ENCODE measurements at regions not wholly inside any gene's neighbourhood (a gene's known extent, or its start where the extent isn't known, plus 50 kb on each side); places are given as distances from the start of the nearest gene placed in this dataset.

GRCh38 chr6:65876668-65877067 is 169.6 kb upstream of the EYS start:
- no peak for FAIRE-seq

DNA sequence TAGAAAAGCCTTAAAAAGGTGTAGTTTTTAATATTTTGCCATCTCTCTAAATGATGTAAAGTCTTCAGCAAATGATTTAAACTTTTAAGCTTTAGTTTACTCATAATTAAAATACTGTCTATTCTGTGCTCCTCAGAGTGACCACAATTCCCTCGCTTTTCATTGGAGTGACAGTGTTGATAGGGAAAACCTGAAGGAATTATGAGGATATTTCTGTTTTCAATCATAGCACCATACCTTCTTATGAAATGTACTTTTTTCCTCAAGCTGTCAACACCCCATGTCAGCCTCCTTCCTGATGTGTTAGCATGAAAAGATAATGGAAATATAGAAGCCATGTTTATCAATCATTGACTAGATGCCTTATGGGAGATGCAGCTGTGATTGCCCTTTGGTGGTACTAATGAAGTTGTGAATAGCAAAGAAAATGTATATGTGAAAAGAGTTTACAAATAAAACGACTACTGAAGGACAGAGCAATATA is 145.4 kb upstream of the EYS start:
- no peak for TF ChIP-seq HOXA7 (CRISPR knock-in tag; IDR thresholded peaks at IDR 0.05)
- no peak for TF ChIP-seq SMC3 (IDR thresholded peaks at IDR 0.05)
- TF ChIP-seq RFX5 (IDR thresholded peaks at IDR 0.05) = no peak
- TF ChIP-seq RAD21 (conservative IDR thresholded peaks at IDR 0.05 in 1 of 2, IDR thresholded peaks at IDR 0.05 in 1 of 2) = no peak
- TF ChIP-seq EHF (CRISPR knock-in tag; IDR thresholded peaks at IDR 0.05) = no peak
- TF ChIP-seq HOXB5 (CRISPR knock-in tag; IDR thresholded peaks at IDR 0.05) = no peak
- TF ChIP-seq CHD4 (IDR thresholded peaks at IDR 0.05; ENCODE audit: borderline replicate concordance) = no peak
- no peak for TF ChIP-seq NPAS2 (CRISPR knock-in tag; IDR thresholded peaks at IDR 0.05; ENCODE audit: borderline replicate concordance)
- no peak for TF ChIP-seq CTCF (IDR thresholded peaks at IDR 0.05)
- TF ChIP-seq CBX8 (IDR thresholded peaks at IDR 0.05) = no peak
- TF ChIP-seq JUNB (IDR thresholded peaks at IDR 0.05) = no peak
- no peak for TF ChIP-seq ZC3H11A (IDR thresholded peaks at IDR 0.05)
- no peak for TF ChIP-seq REST (IDR thresholded peaks at IDR 0.05)
- no peak for TF ChIP-seq FOSL2 (IDR thresholded peaks at IDR 0.05)
- TF ChIP-seq FOSL2 (CRISPR knock-in tag; IDR thresholded peaks at IDR 0.05) = no peak
- ChIA-PET POLR2A (no interaction called here), CTCF (no interaction called here)
- ATAC-seq (no peak), DNase-seq (ENCODE audit: low read depth in 1 of 2, low spot score in 1 of 2) (no peak), FAIRE-seq (no peak)
- no peaks in the 10 kb centered on the region for H3K4me1 ChIP-seq
- H3K27ac ChIP-seq = no peak overlapping the region
- H3K4me2 ChIP-seq = no peak overlapping the region
- 83% methylated on average over 2 of the region's 2 CpGs for WGBS (ENCODE audit: missing lambda C conversion rate)
- H3K4me3 ChIP-seq = no peak overlapping the region
- no peaks in the 10 kb centered on the region for H3K9me3 ChIP-seq

More at GRCh38 chr6:65876668-65877067, 169.6 kb upstream of the EYS start:
- H3K4me1 ChIP-seq = no peaks in the 10 kb centered on the region
- H3K9me3 ChIP-seq = no peaks in the 10 kb centered on the region
- no peak overlapping the region for H3K4me3 ChIP-seq
- ChIA-PET POLR2A (no interaction called here), CTCF (no interaction called here)
- WGBS (ENCODE audit: missing lambda C conversion rate) = 79% methylated on average over 2 of the region's 2 CpGs
- no peak overlapping the region for H3K27ac ChIP-seq
- no peak for TF ChIP-seq KDM1A (IDR thresholded peaks at IDR 0.05; ENCODE audit: low read depth)
- TF ChIP-seq BCL3 (IDR thresholded peaks at IDR 0.05) = no peak
- no peak for TF ChIP-seq ZC3H11A (IDR thresholded peaks at IDR 0.05)
- no peak for TF ChIP-seq HEYL (CRISPR knock-in tag; IDR thresholded peaks at IDR 0.05)
- TF ChIP-seq HOXB5 (CRISPR knock-in tag; IDR thresholded peaks at IDR 0.05) = no peak
- TF ChIP-seq EHMT2 (IDR thresholded peaks at IDR 0.05; ENCODE audit: low read depth) = no peak
- TF ChIP-seq CBX8 (IDR thresholded peaks at IDR 0.05) = no peak
- no peak for TF ChIP-seq BHLHE40 (IDR thresholded peaks at IDR 0.05; ENCODE audit: low read depth, low read length)
- TF ChIP-seq RCOR1 (IDR thresholded peaks at IDR 0.05; ENCODE audit: low read depth, low read length) = no peak
- no peak for TF ChIP-seq SREBF2 (IDR thresholded peaks at IDR 0.05)
- TF ChIP-seq TFCP2L1 (CRISPR knock-in tag; IDR thresholded peaks at IDR 0.05) = no peak
- TF ChIP-seq, protein P1, sequence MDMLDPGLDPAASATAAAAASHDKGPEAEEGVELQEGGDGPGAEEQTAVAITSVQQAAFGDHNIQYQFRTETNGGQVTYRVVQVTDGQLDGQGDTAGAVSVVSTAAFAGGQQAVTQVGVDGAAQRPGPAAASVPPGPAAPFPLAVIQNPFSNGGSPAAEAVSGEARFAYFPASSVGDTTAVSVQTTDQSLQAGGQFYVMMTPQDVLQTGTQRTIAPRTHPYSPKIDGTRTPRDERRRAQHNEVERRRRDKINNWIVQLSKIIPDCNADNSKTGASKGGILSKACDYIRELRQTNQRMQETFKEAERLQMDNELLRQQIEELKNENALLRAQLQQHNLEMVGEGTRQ (IDR thresholded peaks at IDR 0.05) = no peak
- no peak for TF ChIP-seq RAD21 (conservative IDR thresholded peaks at IDR 0.05 in 1 of 2, IDR thresholded peaks at IDR 0.05 in 1 of 2)
- no peak for TF ChIP-seq GATA3 (IDR thresholded peaks at IDR 0.05; ENCODE audit: borderline replicate concordance)
- TF ChIP-seq RFX5 (IDR thresholded peaks at IDR 0.05) = no peak
- TF ChIP-seq, protein P2, sequence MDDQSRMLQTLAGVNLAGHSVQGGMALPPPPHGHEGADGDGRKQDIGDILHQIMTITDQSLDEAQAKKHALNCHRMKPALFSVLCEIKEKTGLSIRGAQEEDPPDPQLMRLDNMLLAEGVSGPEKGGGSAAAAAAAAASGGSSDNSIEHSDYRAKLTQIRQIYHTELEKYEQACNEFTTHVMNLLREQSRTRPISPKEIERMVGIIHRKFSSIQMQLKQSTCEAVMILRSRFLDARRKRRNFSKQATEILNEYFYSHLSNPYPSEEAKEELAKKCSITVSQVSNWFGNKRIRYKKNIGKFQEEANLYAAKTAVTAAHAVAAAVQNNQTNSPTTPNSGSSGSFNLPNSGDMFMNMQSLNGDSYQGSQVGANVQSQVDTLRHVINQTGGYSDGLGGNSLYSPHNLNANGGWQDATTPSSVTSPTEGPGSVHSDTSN (IDR thresholded peaks at IDR 0.05) = no peak
- no peak overlapping the region for H3K4me2 ChIP-seq
- no peak for ATAC-seq
- DNase-seq (ENCODE audit: low read depth in 1 of 2, low spot score in 1 of 2) = no peak

All from A549 (cell line).